HG03575 (cell line): ENCODE measurements at regions not wholly inside any gene's neighbourhood (a gene's known extent, or its start where the extent isn't known, plus 50 kb on each side); places are given as distances from the start of the nearest gene placed in this dataset.
"Not testable (repeated sequence)": the region's sequence is repeated elsewhere in the genome, so short reads cannot be mapped to it uniquely, and the experiment has no call there.

ENCODE experiments used
- ATAC-seq: cut with Tn5 transposase; IDR thresholded peaks from one replicate; pipeline ENCODE4 v1.9.1; 2021; ENCODE audit not compliant: unreplicated experiment, insufficient number of reproducible peaks, low FRiP score; ENCODE audit errors: extremely low read depth

DNA sequence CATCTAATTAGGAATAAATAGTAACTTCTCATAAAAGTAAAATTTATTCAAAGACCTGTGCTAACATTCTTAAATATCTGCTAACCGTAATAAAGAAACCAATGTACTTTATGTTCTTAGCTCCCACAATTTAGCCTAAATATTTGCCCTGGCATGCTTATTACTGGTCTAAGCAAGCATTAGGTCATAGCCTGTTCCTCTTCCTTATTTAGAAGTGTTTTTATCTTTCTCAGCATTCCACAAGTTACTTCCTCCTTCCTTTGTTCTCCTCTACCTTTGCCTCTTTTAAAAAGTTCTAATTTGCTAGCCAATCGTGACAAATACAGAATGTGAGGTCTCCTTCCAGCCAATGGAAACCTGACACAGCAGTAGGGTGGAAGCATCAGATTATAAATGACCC is 173.3 kb downstream of the TEX13C start:
- not testable (repeated sequence) for ATAC-seq

DNA sequence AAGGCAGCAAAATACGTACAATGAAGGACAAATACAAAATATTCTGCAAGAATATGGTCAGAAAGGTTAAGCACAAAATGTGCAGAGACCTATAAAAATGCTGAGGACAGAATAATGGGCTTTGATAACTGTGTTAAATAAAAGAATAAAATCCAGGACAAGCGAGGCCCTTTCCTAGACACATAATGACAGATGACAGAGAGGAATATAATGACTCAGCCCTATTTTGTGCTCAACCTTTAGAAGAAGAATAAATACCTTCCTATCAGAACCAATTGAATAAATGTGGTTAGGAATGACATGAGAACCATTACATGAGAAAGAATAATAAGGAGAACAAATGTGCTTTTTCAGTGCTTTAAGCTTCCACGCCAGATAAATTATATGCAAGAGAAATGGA is 178.0 kb downstream of the TEX13C start:
- ATAC-seq, result no peak

DNA sequence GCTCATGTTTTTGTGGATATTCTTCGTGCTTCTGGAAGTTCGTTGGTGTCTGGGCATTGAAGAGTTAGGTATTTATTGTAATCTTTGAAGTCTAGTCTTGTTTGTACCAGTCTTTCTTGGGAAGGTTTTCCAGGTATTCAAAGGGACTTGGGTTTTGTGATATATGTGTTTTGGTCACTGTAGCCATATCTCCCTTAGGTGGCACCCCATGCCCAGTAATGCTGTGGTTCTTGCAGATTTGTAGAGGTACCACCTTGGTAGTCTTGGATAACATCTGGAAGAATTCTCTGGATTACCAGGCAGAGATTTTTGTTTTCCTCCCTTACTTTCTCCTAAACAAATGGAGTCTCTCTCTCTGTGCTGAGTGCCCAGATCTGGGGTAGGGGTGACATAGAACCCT is 184.1 kb downstream of the TEX13C start:
- ATAC-seq, result no peak

DNA sequence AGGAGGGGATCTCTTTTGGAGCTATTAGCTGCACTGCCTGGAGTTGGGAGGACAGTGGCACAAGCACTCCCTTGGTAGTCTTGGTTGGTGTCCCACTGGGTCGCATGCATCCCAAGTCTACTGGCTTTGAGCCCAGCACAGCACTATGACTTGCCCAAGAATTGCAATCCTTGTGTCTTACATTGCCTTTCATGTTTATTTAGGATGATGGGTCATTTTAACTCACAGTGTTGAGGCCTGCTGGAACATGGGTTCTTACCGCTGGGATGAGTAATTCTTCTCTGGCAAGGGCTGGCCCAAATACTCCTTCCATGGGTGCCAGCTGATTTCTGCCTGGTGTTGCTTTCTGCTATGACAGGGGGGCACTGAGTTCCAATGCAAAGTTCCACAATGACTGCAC is 185.5 kb downstream of the TEX13C start:
- ATAC-seq, result no peak

DNA sequence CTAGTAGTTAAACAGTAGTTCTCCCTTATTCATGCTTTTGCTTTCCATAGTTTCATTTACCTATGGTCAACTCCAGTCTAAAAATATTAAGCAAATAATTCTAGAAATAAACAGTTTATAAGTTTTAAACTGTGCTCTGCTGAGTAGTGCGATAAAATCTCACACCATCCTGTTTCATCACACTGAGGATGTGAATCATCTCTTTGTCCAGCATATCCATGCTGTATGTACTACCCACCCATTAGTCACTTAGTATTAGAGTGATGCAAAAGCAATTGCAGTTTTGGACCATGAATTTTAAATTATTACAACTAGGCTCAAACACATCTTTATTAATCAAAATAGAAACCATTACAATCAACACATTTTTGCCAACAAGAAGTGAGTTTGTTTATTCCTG is 187.4 kb downstream of the TEX13C start:
- no peak for ATAC-seq

DNA sequence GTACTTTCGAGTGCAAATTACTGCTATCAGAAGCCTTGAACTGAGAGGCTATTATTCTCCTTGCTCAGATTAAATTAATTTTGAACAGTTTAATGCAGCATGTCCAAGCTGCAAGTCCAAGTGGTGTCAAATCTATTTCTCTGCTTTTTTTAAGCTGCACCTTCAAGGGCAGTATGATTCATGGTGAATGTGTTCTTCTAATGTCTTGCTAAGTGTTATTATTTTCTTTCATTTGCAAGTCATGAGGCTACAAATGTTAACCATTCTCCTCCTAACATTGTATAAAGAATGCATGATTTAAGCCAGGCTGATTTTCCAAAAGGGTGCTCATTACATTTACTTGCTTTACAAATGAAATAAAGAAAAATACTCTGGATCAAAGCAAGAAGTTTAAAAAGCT is 200.4 kb downstream of the TEX13C start:
- ATAC-seq, result no peak

DNA sequence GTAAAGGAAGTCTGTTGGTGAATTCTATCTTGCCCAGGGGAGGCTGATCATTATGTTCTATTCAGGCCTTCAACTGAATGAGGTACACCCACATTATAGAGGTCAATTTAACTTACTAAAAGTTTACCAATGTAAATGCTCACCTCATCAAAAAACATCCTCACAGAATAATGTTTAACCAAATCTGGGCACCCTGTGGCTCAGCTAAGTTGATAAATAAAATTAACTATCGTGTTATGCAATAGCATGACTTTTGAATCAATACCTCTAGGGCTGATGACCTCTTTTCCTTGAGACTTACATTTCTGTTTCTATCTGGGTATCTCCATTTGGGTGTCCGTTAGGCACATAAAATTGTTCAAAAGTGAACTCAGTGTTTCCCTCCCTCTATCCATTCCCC is 203.1 kb downstream of the TEX13C start:
- ATAC-seq, result no peak

DNA sequence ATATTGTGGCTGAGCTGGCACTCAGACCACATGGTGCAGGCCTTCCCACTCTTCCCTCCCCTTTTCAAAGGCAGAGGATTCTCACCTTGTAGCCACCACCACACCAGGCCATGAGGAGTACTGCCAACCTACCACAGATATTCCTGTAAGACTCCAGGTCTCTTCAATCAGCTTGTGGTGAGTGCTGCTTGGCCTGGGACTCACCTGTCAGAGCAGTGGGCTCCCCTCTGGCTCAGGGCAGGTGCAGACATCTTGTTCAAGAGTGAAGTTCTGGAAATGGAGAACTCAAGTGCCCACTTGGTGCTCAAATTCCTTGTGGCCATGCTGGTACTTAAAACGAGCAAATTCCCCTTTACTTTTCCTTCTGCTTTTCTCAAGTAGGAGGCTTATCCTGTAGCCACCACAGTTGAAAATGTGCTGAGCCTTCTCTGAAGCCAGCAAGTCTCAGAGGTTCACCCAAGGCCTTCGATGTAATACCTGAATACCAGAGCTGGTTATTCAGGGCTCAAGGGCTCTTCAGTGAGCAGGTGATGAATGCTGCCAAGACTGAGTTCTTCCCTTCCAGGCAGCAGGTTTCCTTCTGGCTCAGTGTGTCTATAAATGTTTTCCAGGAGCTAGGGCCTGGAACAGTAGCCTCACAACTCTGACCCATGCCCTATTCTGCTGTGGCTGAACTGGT is 212.9 kb downstream of the TEX13C start:
- ATAC-seq, result no peak

DNA sequence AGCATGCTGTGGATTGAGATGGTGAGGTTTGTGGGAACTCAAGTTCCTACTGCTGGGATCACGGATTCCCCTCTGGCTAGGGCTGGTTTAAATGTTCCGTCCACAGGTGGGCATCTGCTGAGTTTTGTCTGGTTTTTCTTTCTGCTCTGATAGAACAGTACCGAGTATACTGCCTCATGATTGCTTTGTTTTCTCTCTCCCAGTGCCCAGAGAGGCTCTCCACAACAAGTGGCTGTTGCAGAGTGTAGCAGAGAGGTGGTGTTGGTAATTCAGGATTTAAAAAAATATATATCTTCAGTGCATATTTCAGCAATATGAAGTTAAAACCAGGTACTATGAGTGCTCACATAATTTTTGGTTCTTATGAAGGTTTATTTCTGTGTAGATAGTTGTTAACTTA is 213.7 kb downstream of the TEX13C start:
- ATAC-seq, result no peak

DNA sequence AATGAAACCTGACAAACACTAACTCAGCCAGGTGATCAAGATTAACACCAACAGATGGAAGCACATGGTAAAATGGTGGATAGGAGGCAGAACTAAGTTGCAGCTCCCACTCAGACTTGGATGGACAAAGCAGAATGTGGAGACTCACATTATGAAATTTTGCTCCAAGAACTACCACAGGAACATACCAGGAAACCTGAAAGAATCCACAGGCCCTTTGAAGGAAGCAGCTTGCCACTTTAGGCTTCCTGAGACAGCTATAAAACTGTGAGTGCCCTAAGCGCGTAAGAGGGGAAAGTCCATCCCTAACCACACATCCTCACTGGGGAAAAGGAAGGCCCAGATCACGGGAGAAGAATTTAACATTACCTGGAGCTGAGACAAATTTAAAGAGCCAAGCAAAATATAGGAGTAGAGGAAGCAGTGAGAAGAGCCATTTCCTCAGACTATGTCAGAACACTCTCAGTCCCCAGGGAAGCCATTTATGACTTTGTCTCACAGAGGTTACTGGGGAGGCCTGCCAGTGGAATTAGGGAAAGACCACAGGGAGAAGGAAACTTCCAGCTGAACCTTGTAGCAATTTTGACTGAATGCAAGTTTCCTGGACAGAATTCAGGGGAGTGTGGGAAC is 224.5 kb downstream of the TEX13C start:
- ATAC-seq, result no peak

DNA sequence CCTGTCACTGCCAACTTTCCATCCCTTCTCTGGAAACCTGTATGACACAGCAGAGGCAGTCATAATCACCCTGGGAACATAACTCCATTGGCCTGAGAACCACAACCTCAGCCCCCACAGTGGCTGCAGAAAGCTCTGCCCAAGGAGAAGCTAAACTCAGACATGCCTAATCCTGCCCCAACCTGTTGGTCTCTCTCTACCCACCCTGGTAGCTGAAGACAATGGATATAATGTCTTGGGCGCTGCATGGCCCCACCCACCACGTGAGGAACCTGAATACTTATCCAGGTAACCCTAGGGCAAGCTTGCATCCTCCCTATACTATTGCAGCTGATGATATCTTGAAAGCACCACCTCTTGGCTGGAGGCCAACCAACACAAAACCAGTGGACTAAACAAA is 225.2 kb downstream of the TEX13C start:
- ATAC-seq, result no peak

DNA sequence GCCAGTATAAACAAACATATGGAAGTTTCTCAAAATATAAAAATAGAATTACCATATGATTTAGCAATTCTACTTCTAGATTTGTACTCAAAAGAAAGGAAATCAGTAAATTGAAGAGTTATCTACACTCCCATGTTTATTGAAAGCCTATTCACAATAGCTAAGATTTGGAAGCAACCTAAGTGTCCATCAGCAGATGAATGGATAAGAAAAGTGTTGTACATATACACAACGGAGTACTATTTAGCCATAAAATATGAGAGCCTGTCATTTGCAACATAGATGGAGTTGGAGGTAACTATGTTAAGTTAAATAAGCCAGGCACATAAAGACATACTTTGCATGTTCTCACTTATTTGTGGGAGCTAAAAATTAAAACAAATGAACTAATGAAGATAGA is 257.8 kb downstream of the TEX13C start:
- ATAC-seq, result no peak

DNA sequence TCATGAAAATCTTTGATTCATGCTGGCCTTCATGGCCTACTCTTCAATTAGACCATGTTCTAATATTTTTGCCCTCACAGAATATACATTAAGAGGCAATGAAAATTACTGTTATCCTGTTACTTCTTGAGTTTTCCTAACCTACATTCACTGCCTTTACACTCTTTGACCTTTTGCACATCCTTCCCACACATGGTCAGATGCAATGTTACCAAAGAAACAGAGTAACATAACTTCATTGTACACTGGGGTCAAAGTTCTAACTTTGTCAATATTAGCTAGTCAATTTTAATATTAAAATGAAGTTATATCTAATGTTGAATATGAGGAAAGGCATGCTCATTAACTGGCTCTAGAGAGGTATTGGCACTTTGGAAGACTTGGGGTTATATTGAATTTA is 284.8 kb downstream of the TEX13C start:
- no peak for ATAC-seq

DNA sequence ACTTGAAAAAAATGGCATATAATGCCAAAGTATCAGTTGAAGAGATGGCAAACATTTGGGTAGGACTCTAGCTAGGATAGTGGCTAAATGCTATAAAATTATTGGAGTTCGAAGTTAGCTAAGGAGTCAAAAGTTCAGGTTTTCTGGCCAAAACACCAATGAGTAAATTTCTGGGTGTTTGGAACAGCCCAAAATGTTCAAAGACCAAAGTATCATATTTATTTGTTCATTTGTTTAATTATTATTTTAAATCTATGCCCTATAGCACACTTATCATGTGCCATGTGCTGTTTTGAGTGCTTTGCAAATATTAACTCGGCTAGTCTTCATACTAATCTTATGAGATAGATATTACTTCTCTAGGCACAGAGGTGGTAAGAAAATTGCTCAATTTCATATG is 285.5 kb downstream of the TEX13C start:
- ATAC-seq, result no peak

DNA sequence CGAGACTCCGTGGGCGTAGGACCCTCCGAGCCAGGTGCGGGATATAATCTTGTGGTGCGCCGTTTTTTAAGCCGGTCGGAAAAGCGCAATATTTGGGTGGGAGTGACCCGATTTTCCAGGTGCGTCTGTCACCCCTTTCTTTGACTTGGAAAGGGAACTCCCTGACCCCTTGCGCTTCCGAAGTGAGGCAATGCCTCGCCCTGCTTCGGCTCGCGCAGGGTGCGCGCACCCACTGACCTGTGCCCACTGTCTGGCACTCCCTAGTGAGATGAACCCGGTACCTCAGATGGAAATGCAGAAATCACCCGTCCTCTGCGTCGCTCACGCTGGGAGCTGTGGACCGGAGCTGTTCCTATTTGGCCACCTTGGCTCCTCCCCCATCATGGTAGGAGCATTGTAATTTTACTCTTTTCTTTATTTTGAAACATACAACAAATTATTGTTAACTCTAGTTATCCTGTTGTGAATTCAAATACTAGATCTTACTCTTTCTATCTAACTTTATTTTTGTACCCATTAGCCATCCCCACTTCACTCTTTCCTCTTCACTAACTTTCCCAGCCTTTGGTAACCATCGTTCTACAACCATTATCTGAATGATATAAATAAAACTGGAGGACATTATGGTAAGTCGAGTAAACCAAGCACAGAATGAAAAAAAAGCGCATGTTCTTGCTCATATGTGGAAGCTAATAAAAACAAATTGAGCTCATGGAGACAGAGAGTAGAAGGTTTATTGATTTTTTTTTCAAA is 295.1 kb downstream of the TEX13C start:
- ATAC-seq, result not testable (repeated sequence)

DNA sequence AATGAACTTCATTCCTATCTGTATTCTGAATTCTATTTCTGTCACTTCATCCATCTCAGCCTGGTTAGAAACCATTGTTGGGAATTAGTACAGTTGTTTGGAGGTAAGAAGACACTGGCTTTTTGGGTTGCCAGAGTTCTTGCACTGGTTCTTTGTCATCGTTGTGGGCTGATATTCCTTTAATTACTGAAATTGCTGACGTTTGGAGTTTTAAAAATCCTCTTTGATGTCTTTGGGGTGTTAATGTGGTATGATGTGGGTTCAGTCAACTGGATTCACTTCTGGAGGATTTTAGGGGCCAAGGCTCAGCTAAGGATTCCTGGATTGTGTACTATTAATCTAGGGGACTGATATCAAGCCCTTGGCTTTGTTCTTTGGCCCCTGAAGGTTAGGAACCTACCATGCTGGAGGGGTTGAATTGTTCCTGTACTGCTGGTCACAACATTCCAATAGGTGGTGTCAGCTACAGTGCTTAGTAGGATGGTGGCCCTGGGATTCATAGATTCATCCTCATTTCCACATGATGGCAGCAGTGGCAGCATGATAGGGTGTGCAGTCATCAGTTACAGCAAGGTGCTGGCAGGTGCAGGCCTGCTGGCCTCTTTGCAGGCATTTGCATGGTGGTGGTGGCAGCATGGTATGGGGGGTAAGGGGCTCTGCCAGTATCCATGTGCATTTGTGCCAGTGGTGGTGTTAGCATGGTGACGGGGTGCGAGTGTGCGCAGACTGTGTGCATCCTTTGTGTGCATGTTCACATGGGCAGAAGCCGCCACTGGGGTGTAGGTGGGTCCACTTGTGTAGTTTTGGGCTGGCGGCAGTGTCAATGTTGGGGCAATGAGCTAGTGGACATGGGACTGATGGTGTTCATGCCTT is 301.3 kb downstream of the TEX13C start:
- no peak for ATAC-seq

DNA sequence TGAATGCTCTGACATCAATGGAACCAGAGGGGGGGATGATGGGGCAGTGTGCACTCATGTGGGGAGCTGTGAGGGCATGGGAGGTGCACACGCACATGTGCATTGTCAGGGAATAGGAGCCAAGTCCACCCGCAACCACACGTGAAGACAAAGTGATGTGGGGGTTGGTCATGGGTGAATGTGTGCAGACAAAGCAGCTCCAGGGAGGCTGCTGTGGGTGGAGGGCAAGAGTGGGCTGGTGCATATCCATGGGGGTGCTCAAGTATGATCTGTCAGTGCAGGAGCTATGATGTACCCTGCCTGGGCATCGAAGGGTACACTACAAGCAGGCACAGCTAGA is 301.9 kb downstream of the TEX13C start:
- ATAC-seq, result no peak

DNA sequence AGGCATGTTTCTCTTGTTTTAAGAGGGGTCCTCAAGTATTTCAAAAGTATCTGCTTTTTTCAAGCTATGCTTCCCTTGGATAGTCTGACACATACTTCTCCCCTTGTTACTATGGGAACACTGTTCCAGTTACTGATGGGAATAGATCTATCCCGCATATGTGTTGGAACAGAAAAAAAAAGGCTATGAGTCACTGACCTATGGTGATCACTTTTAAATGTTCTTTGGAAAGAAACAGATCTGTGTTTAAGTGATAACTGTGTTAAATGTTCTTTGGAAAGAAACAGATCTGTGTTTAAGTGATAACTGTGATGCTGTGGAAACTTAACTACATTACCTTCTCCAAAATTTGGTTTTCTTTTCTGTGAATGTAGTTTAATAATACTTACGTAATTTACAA is 303.2 kb downstream of the TEX13C start:
- ATAC-seq, result no peak

DNA sequence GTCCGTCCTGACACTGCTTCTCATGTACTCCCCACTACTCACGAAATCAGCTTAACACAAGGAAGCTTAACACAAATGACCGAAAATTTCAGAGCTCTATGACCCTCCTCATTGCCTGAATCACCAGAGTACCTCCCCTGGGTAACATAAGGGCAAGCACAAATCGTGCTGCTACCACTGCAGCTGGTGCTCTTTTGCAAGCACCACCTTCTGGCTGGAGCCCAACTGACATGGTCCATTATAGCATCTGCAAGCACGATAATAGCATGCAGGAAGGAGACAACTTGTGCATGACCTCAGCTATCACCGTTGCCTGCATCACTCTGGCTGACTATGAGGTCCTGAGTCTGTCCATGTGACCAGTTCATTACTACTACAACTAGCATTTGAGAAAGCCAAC is 308.0 kb downstream of the TEX13C start:
- ATAC-seq, result no peak

DNA sequence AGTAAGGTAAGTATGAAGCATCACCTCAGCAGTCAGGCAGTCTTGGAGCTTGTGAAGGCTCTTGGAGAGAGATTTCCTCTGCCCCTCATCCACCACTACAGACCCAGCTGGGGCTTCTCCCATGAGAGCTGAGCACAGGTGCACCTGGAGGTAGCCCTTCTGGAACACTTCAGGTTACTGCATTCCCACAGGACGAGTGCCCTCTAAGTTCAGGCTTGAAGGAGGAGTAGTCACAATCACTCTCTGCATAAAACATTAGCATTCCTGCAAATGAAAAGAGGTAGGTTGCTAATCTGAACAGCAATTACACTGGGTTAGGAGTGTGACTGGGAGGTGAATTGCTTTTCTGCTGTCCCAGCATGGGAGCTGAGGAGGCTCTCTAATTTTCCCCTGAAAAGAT is 308.8 kb downstream of the TEX13C start:
- no peak for ATAC-seq
